GM12878 (cell line): ENCODE measurements at regions not wholly inside any gene's neighbourhood (a gene's known extent, or its start where the extent isn't known, plus 50 kb on each side); places are given as distances from the start of the nearest gene placed in this dataset.

ENCODE experiments used
- ATAC-seq: fragments of 200-7000 bp; cut with Tn5 transposase; 3 replicates; pipeline ENCODE4 v1.9.1; 2020; ENCODE audit warnings: mild to moderate bottlenecking, moderate library complexity
- BruUV-seq: library from RNA; stranded (reverse); fragments of 400-500 nt; replicated peaks from 2 replicates; lab custom pipeline; 2021; lab: Mats Ljungman, UMichigan
- CTCF ChIA-PET: fragments of 300-600 bp; sonication (Branson Sonifier 250); formaldehyde crosslinking; extraction: SDS; loops from one replicate; lab custom pipeline; 2021; ENCODE audit warnings: inconsistent platforms; lab: Yijun Ruan, JAX
- POLR2A ChIA-PET: fragments of 350-600 bp; formaldehyde crosslinking; extraction: SDS; loops from one replicate; lab custom pipeline; 2021; ENCODE audit warnings: inconsistent platforms; lab: Charles Lee
- RAD21 ChIA-PET: fragments of 300-600 bp; sonication (Branson Sonifier 250); formaldehyde crosslinking; loops from one replicate; lab custom pipeline; 2023; ENCODE audit warnings: antibody characterized with exemption; ENCODE audit not compliant: unreplicated experiment; lab: Charles Lee
- SMC1A ChIA-PET: fragments of 300-600 bp; sonication (Branson Sonifier 250); formaldehyde crosslinking; loops from one replicate; lab custom pipeline; 2023; ENCODE audit not compliant: unreplicated experiment, uncharacterized antibody; lab: Charles Lee
- DNase-seq: peaks from one replicate; pipeline ENCODE4 v3.0.0-alpha.2; 2011; ENCODE audit warnings: low read depth, low spot score
- FAIRE-seq: peaks from 3 replicates; lab custom pipeline; 2011; peaks lifted over from hg19 to GRCh38; lab: Jason Lieb, UNC
- H2AFZ ChIP-seq: 2 replicates; pipeline ENCODE4 v1.6.0; 2011; ENCODE audit warnings: low read depth, low read length, control low read depth; ENCODE audit not compliant: control insufficient read depth
- H3K27ac ChIP-seq: 2 replicates; pipeline ENCODE4 v1.5.1; 2011; ENCODE audit warnings: control low read depth; ENCODE audit not compliant: control insufficient read depth, insufficient read depth
- H3K27me3 ChIP-seq, 2 experiments: replicated peaks in 1 of 2; 2 replicates each; pipeline versions ENCODE4 v1.6.0 to v1.6.1; 2011; ENCODE audit warnings: low read length in 1 of 2; ENCODE audit not compliant: control insufficient read depth in 2 of 2, insufficient read depth in 2 of 2
- H3K36me3 ChIP-seq, 2 experiments: 2 replicates each; pipeline ENCODE4 v1.5.1; 2011; ENCODE audit warnings: low read length in 1 of 2; ENCODE audit not compliant: control insufficient read depth in 2 of 2, insufficient read depth in 2 of 2
- H3K4me1 ChIP-seq: 2 replicates; pipeline ENCODE4 v1.6.1; 2011; ENCODE audit warnings: mild to moderate bottlenecking, low read length, moderate library complexity, mixed read lengths; ENCODE audit not compliant: control insufficient read depth, insufficient read depth
- H3K4me2 ChIP-seq: 2 replicates; pipeline ENCODE4 v1.6.0; 2011; ENCODE audit warnings: control low read depth; ENCODE audit not compliant: control insufficient read depth, insufficient read depth
- H3K4me3 ChIP-seq: fragments of 200-600 bp; sonication (generic); 2 replicates; pipeline ENCODE4 v1.5.1; 2016
- H3K79me2 ChIP-seq: 2 replicates; pipeline ENCODE4 v1.6.0; 2011; ENCODE audit warnings: low read length; ENCODE audit not compliant: control insufficient read depth, insufficient read depth
- H3K9ac ChIP-seq: 2 replicates; pipeline ENCODE4 v1.8.0; 2011; ENCODE audit warnings: low read length, control low read depth, mixed read lengths; ENCODE audit not compliant: control insufficient read depth, insufficient read depth
- H3K9me3 ChIP-seq: replicated peaks from 3 replicates; pipeline ENCODE4 v1.5.1; 2011; ENCODE audit warnings: mild to moderate bottlenecking, low read length; ENCODE audit not compliant: control insufficient read depth, insufficient read depth
- H4K20me1 ChIP-seq: 2 replicates; pipeline ENCODE4 v1.6.0; 2011; ENCODE audit not compliant: control insufficient read depth, insufficient read depth
- ATF7 ChIP-seq: fragments of 450-650 bp; IDR thresholded peaks from 2 replicates; pipeline ENCODE4 v1.6.1; 2016; ENCODE audit warnings: low read depth, mild to moderate bottlenecking
- BRCA1 ChIP-seq: IDR thresholded peaks from 2 replicates; pipeline ENCODE4 v1.6.1; 2011; ENCODE audit warnings: low read depth, low read length, improper control_type of control experiment
- CEBPB ChIP-seq, 2 experiments: fragments of 150-350 bp in 1 of 2; IDR thresholded peaks; 2 replicates each; pipeline ENCODE4 v1.6.1; 2012 to 2014; ENCODE audit warnings: low read depth in 2 of 2, low read length in 2 of 2, borderline replicate concordance in 1 of 2, inconsistent platforms in 1 of 2
- CREB1 ChIP-seq: IDR thresholded peaks from 2 replicates; pipeline ENCODE4 v1.6.1; 2012; ENCODE audit warnings: low read depth, mild to moderate bottlenecking, inconsistent platforms
- DPF2 ChIP-seq: fragments of 450-650 bp; IDR thresholded peaks from 2 replicates; pipeline ENCODE4 v1.6.1; 2017; ENCODE audit warnings: mild to moderate bottlenecking
- EP300 ChIP-seq, 2 experiments: fragments of 150-350 bp in 1 of 2; IDR thresholded peaks; 2 replicates each; pipeline ENCODE4 v1.6.1; 2011 to 2012; ENCODE audit warnings: low read depth in 2 of 2, low read length in 2 of 2, borderline replicate concordance in 1 of 2, improper control_type of control experiment in 1 of 2, inconsistent platforms in 1 of 2; ENCODE audit not compliant: control insufficient read depth in 1 of 2
- ESRRA ChIP-seq: IDR thresholded peaks from 2 replicates; pipeline ENCODE4 v1.6.1; 2012; ENCODE audit warnings: mild to moderate bottlenecking, low read length, improper control_type of control experiment
- EZH2 ChIP-seq: IDR thresholded peaks from 2 replicates; pipeline ENCODE4 v1.6.1; 2012; ENCODE audit warnings: low read depth, mild to moderate bottlenecking, control low read depth, inconsistent platforms, low read length, borderline replicate concordance; ENCODE audit not compliant: control insufficient read depth
- FOXK2 ChIP-seq: fragments of 450-650 bp; IDR thresholded peaks from 2 replicates; pipeline ENCODE4 v1.6.1; 2017; ENCODE audit warnings: mild to moderate bottlenecking, moderate library complexity
- NFXL1 ChIP-seq: fragments of 450-650 bp; IDR thresholded peaks from 2 replicates; pipeline ENCODE4 v1.6.1; 2017; ENCODE audit warnings: antibody characterized with exemption, mild to moderate bottlenecking, borderline replicate concordance
- SIN3A ChIP-seq: IDR thresholded peaks from 2 replicates; pipeline ENCODE4 v1.6.1; 2012; ENCODE audit warnings: low read depth, low read length, improper control_type of control experiment
- SIX5 ChIP-seq: IDR thresholded peaks from 2 replicates; pipeline ENCODE4 v1.6.1; 2011; ENCODE audit warnings: mild to moderate bottlenecking, low read depth, low read length, moderate library complexity; ENCODE audit not compliant: severe bottlenecking
- TARDBP ChIP-seq: IDR thresholded peaks from 2 replicates; pipeline ENCODE4 v1.6.1; 2016; ENCODE audit warnings: borderline replicate concordance
- TBL1XR1 ChIP-seq: IDR thresholded peaks from 2 replicates; pipeline ENCODE4 v1.6.1; 2012; ENCODE audit warnings: low read depth, low read length, improper control_type of control experiment
- TCF3 ChIP-seq: IDR thresholded peaks from 2 replicates; pipeline ENCODE4 v1.6.1; 2012; ENCODE audit warnings: low read depth, mild to moderate bottlenecking, low read length, borderline replicate concordance; ENCODE audit not compliant: insufficient read depth
- WGBS: methylation state at CpG from one replicate; pipeline ENCODE4 v1.1.6; 2016; ENCODE audit warnings: low lambda C conversion rate; ENCODE audit not compliant: insufficient replicate concordance, insufficient coverage; ENCODE audit errors: missing lambda C conversion rate; 5-methylcytosine and 5-hydroxymethylcytosine counted together
- in situ Hi-C: fragments of 300-500 bp; cut with MboI; formaldehyde crosslinking; loops from 9 replicates; pipeline ENCODE4 v1.14.3; 2018; ENCODE audit warnings: mixed read lengths
- intact Hi-C: fragments of 100-400 bp; cut with micrococcal nuclease; formaldehyde crosslinking; loops from one replicate; pipeline ENCODE4 v1.14.2; 2022; ENCODE audit not compliant: unreplicated experiment
- TF ChIP-seq, protein P1 (sequence below): fragments of 450-650 bp; IDR thresholded peaks from 2 replicates; pipeline ENCODE4 v1.6.1; 2016; ENCODE audit warnings: mild to moderate bottlenecking, moderate library complexity, borderline replicate concordance

GRCh38 chr1:206411321-206411720 is 59.0 kb upstream of the IKBKE start:
- intact Hi-C loops = no loop called here

GRCh38 chr1:206415942-206416341 is 54.3 kb upstream of the IKBKE start:
- Histone ChIP-seq H3K36me3 (no peaks in the 10 kb centered on the region), H3K4me1 (no peaks in the 10 kb centered on the region), H3K9me3 (no peaks in the 10 kb centered on the region), H3K27me3 (no peaks in the 10 kb centered on the region), H3K9ac (no peak overlapping the region), H2AFZ (no peak overlapping the region), H3K79me2 (no peaks in the 10 kb centered on the region), H3K4me3 (no peak overlapping the region), H4K20me1 (no peaks in the 10 kb centered on the region), H3K4me2 (no peak overlapping the region), H3K27ac (no peak overlapping the region)
- ChIA-PET POLR2A (no interaction called here), RAD21 (no interaction called here), SMC1A (interaction anchor here (1.2 kb wide), 1 partner anchor 15 kb away, joined by 5 read pairs; no protein-coding TSS in a partner anchor), CTCF (interaction anchor here (1.7 kb wide), 1 partner anchor 11 kb away, joined by 4 read pairs; no protein-coding TSS in a partner anchor)
- ATAC-seq (no peak), FAIRE-seq (no peak), DNase-seq (no peak)
- no TSS peak for BruUV-seq
- intact Hi-C loops = no loop called here
- WGBS = 83% methylated on average over 6 of the region's 6 CpGs
- in situ Hi-C loops = no loop called here
- no peak for TF ChIP-seq TCF3
- TF ChIP-seq, protein P1, sequence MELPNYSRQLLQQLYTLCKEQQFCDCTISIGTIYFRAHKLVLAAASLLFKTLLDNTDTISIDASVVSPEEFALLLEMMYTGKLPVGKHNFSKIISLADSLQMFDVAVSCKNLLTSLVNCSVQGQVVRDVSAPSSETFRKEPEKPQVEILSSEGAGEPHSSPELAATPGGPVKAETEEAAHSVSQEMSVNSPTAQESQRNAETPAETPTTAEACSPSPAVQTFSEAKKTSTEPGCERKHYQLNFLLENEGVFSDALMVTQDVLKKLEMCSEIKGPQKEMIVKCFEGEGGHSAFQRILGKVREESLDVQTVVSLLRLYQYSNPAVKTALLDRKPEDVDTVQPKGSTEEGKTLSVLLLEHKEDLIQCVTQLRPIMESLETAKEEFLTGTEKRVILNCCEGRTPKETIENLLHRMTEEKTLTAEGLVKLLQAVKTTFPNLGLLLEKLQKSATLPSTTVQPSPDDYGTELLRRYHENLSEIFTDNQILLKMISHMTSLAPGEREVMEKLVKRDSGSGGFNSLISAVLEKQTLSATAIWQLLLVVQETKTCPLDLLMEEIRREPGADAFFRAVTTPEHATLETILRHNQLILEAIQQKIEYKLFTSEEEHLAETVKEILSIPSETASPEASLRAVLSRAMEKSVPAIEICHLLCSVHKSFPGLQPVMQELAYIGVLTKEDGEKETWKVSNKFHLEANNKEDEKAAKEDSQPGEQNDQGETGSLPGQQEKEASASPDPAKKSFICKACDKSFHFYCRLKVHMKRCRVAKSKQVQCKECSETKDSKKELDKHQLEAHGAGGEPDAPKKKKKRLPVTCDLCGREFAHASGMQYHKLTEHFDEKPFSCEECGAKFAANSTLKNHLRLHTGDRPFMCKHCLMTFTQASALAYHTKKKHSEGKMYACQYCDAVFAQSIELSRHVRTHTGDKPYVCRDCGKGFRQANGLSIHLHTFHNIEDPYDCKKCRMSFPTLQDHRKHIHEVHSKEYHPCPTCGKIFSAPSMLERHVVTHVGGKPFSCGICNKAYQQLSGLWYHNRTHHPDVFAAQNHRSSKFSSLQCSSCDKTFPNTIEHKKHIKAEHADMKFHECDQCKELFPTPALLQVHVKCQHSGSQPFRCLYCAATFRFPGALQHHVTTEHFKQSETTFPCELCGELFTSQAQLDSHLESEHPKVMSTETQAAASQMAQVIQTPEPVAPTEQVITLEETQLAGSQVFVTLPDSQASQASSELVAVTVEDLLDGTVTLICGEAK = no peak
- TF ChIP-seq TBL1XR1 = no peak
- TF ChIP-seq ATF7 = no peak
- no peak for TF ChIP-seq EP300 (IDR thresholded peaks at IDR 0.05; ENCODE audit: borderline replicate concordance in 1 of 2, control insufficient read depth in 1 of 2, low read depth in 2 of 2, low read length in 2 of 2)
- TF ChIP-seq SIX5 = no peak
- TF ChIP-seq FOXK2 = no peak

More at GRCh38 chr1:206411321-206411720, 59.0 kb upstream of the IKBKE start:
- no TSS peak for BruUV-seq
- no peaks in the 10 kb centered on the region for H4K20me1 ChIP-seq
- H3K27me3 ChIP-seq = no peaks in the 10 kb centered on the region
- no peaks in the 10 kb centered on the region for H3K79me2 ChIP-seq
- no peak for FAIRE-seq
- WGBS = 91% methylated on average over 3 of the region's 3 CpGs
- no peaks in the 10 kb centered on the region for H3K36me3 ChIP-seq
- TF ChIP-seq TARDBP (no peak), EZH2 (no peak), CREB1 (no peak), BRCA1 (no peak), DPF2 (no peak), NFXL1 (no peak), CEBPB (IDR thresholded peaks at IDR 0.05; ENCODE audit: borderline replicate concordance in 1 of 2, low read depth in 2 of 2, low read length in 2 of 2) (no peak), ESRRA (no peak), SIN3A (no peak)
- TF ChIP-seq, all 136 proteins: peak for 0
- H3K9me3 ChIP-seq = no peaks in the 10 kb centered on the region
- no peak overlapping the region for H3K27ac ChIP-seq
- H3K4me1 ChIP-seq = no peaks in the 10 kb centered on the region
- H3K4me3 ChIP-seq = no peak overlapping the region
- DNase-seq (no peak), ATAC-seq (no peak)
- RAD21 ChIA-PET = no interaction called here
- POLR2A ChIA-PET = no interaction called here
- no peak overlapping the region for H2AFZ ChIP-seq
- H3K9ac ChIP-seq = no peak overlapping the region
- CTCF ChIA-PET = interaction anchor here (0.6 kb wide), 1 partner anchor 1405 kb away, joined by 4 read pairs; no protein-coding TSS in a partner anchor
- in situ Hi-C loops = no loop called here
- H3K4me2 ChIP-seq = no peak overlapping the region
- SMC1A ChIA-PET = no interaction called here
